B cell (primary cell): ENCODE measurements at regions not wholly inside any gene's neighbourhood (a gene's known extent, or its start where the extent isn't known, plus 50 kb on each side); places are given as distances from the start of the nearest gene placed in this dataset.

Experiments used
- ATAC-seq: fragments of 200-7000 bp; cut with Tn5 transposase; one replicate; pipeline ENCODE4 v1.10.0; 2021; ENCODE audit warnings: low read depth, mild to moderate bottlenecking, moderate number of reproducible peaks, moderate library complexity
- CTCF ChIA-PET: fragments of 350-600 bp; sonication (Branson Sonifier 250); formaldehyde crosslinking; loops from one replicate; lab custom pipeline; 2021; ENCODE audit warnings: antibody characterized with exemption, inconsistent platforms; lab: Charles Lee
- POLR2A ChIA-PET: fragments of 350-600 bp; sonication (Branson Sonifier 250); formaldehyde crosslinking; loops from one replicate; lab custom pipeline; 2021; ENCODE audit warnings: antibody characterized with exemption; lab: Charles Lee
- DNase-seq: peaks from one replicate; pipeline ENCODE4 v3.0.0; 2013
- H2AFZ ChIP-seq: 2 replicates; pipeline ENCODE4 v1.6.1; 2012; ENCODE audit warnings: mild to moderate bottlenecking, low read depth, low read length; ENCODE audit not compliant: insufficient read depth, poor library complexity, severe bottlenecking
- H3K27ac ChIP-seq, 2 donors: 1 replicate in 1 of 2; 2 replicates in 1 of 2; pipeline ENCODE4 v1.5.1; 2012 to 2013; ENCODE audit warnings: low read length in 2 of 2, mild to moderate bottlenecking in 2 of 2, moderate library complexity in 1 of 2
- H3K27me3 ChIP-seq, 4 experiments: fragments of 200-600 bp in 1 of 4; sonication (generic) in 1 of 4; replicated peaks in 1 of 4; 1 replicate in 2 of 4; 2 replicates in 2 of 4; pipeline versions ENCODE4 v1.6.1 to v1.7.0; 2013 to 2016; ENCODE audit warnings: low read length in 3 of 4, mild to moderate bottlenecking in 2 of 4, mixed read lengths in 1 of 4, moderate library complexity in 1 of 4; ENCODE audit not compliant: insufficient read depth in 4 of 4, control insufficient read depth in 3 of 4; ENCODE audit errors: control extremely low read depth in 1 of 4
- H3K36me3 ChIP-seq, 2 experiments: replicated peaks in 1 of 2; 1 replicate in 1 of 2; 2 replicates in 1 of 2; pipeline versions ENCODE4 v1.6.1 to v1.7.1; 2013; ENCODE audit warnings: low read length in 1 of 2; ENCODE audit not compliant: insufficient read depth in 2 of 2, control insufficient read depth in 1 of 2; ENCODE audit errors: control extremely low read depth in 1 of 2, extremely low read depth in 1 of 2
- H3K4me1 ChIP-seq, 2 donors: fragments of 200-600 bp in 1 of 2; sonication (generic) in 1 of 2; 1 replicate in 1 of 2; 2 replicates in 1 of 2; pipeline versions ENCODE4 v1.5.1 to v1.6.1; 2013 to 2017; ENCODE audit warnings: low read length in 2 of 2; ENCODE audit not compliant: control insufficient read depth in 2 of 2, insufficient read depth in 2 of 2
- H3K4me2 ChIP-seq: replicated peaks from 2 replicates; pipeline ENCODE3; 2012; ENCODE audit warnings: mild to moderate bottlenecking, low read depth, low read length; ENCODE audit not compliant: poor library complexity, severe bottlenecking
- H3K4me3 ChIP-seq, 5 experiments: fragments of 200-600 bp in 1 of 5; sonication (generic) in 1 of 5; 1 replicate in 3 of 5; 2 replicates in 2 of 5; pipeline versions ENCODE4 v1.5.1 to v1.7.0; 2011 to 2016; ENCODE audit warnings: low read length in 4 of 5, mild to moderate bottlenecking in 4 of 5, low read depth in 2 of 5, control low read depth in 1 of 5, moderate library complexity in 1 of 5; ENCODE audit not compliant: insufficient read depth in 1 of 5; ENCODE audit errors: control extremely low read depth in 1 of 5, extremely low read depth in 1 of 5
- H3K79me2 ChIP-seq: fragments of 200-600 bp; sonication (generic); one replicate; pipeline ENCODE4 v1.6.0; 2016; ENCODE audit warnings: low read length; ENCODE audit not compliant: control insufficient read depth, insufficient read depth
- H3K9ac ChIP-seq: fragments of 200-600 bp; sonication (generic); 2 replicates; pipeline ENCODE4 v1.6.1; 2017; ENCODE audit warnings: mild to moderate bottlenecking, low read length, moderate library complexity
- H3K9me3 ChIP-seq, 3 donors: one replicate each; pipeline versions ENCODE4 v1.6.1 to v1.7.1; 2013; ENCODE audit warnings: low read length in 2 of 3; ENCODE audit not compliant: control insufficient read depth in 2 of 3, insufficient read depth in 1 of 3; ENCODE audit errors: control extremely low read depth in 1 of 3
- H4K20me1 ChIP-seq: 2 replicates; pipeline ENCODE4 v1.6.0; 2012; ENCODE audit warnings: mild to moderate bottlenecking, low read length; ENCODE audit not compliant: insufficient read depth, control insufficient read depth, poor library complexity, severe bottlenecking
- H3K27ac Mint-ChIP-seq: one replicate; pipeline ENCODE4 v1.8.0; 2021; ENCODE audit warnings: mixed read lengths
- H3K27me3 Mint-ChIP-seq: one replicate; pipeline ENCODE4 v1.8.0; 2021; ENCODE audit warnings: mixed read lengths
- H3K4me1 Mint-ChIP-seq: one replicate; pipeline ENCODE4 v1.8.0; 2021; ENCODE audit warnings: mixed read lengths
- H3K4me3 Mint-ChIP-seq: one replicate; pipeline ENCODE4 v1.8.0; 2021; ENCODE audit warnings: mixed read lengths
- H3K9me3 Mint-ChIP-seq: one replicate; pipeline ENCODE4 v1.8.0; 2022; ENCODE audit warnings: mixed read lengths; ENCODE audit not compliant: insufficient read depth
- CTCF ChIP-seq: fragments of 200-600 bp; IDR thresholded peaks from one replicate; pipeline ENCODE4 v1.8.0; 2022; ENCODE audit warnings: antibody characterized with exemption, mild to moderate bottlenecking
- EZH2 ChIP-seq: IDR thresholded peaks from 2 replicates; pipeline ENCODE4 v1.6.1; 2012; ENCODE audit warnings: borderline replicate concordance, low read depth, mild to moderate bottlenecking, moderate library complexity, low read length; ENCODE audit not compliant: insufficient read depth, poor library complexity, severe bottlenecking
- WGBS: methylation state at CpG from one replicate; pipeline ENCODE4 v1.1.5; 2013; ENCODE audit warnings: missing lambda C conversion rate; ENCODE audit not compliant: insufficient coverage; 5-methylcytosine and 5-hydroxymethylcytosine counted together
- intact Hi-C: fragments of 100-400 bp; cut with micrococcal nuclease; formaldehyde crosslinking; loops from one replicate; pipeline ENCODE4 v1.10.0; 2022

GRCh38 chr3:31137718-31138465 is 243.4 kb upstream of the GADL1 start:
- Histone ChIP-seq H3K36me3 (no peaks in the 10 kb centered on the region), H3K4me1 (no peaks in the 10 kb centered on the region), H3K27ac (no peak overlapping the region), H3K4me3 (no peak overlapping the region), H3K9me3 (no peaks in the 10 kb centered on the region), H4K20me1 (no peaks in the 10 kb centered on the region), H3K9ac (no peak overlapping the region), H3K27me3 (no peaks in the 10 kb centered on the region), H3K4me2 (no peak overlapping the region), H3K79me2 (no peaks in the 10 kb centered on the region), H2AFZ (no peak overlapping the region)
- no CpG with 5 or more reads among the region's 4 CpGs for WGBS
- no peak overlapping the region for H3K4me3 Mint-ChIP-seq
- ATAC-seq (no peak), DNase-seq (no peak)
- ChIA-PET CTCF (interaction anchor here (0.7 kb wide), 3 partner anchors 15 to 1015 kb away, joined by 3 to 5 read pairs (median 4); no protein-coding TSS in a partner anchor), POLR2A (no interaction called here)
- TF ChIP-seq CTCF (no peak), EZH2 (no peak)
- intact Hi-C loops, result no loop called here
- no peaks in the 10 kb centered on the region for H3K4me1 Mint-ChIP-seq
- H3K27ac Mint-ChIP-seq, result no peak overlapping the region
- peaks cover 7% of the 10 kb centered on the region for H3K27me3 Mint-ChIP-seq
- no peaks in the 10 kb centered on the region for H3K9me3 Mint-ChIP-seq

GRCh38 chr3:31140470-31140869 is 246.0 kb upstream of the GADL1 start:
- H3K27me3 Mint-ChIP-seq, result peaks cover 7% of the 10 kb centered on the region
- Histone ChIP-seq H3K9ac (no peak overlapping the region), H4K20me1 (no peaks in the 10 kb centered on the region), H3K36me3 (no peaks in the 10 kb centered on the region), H3K4me2 (no peak overlapping the region), H3K9me3 (no peaks in the 10 kb centered on the region), H3K27me3 (no peaks in the 10 kb centered on the region), H3K4me1 (no peaks in the 10 kb centered on the region), H2AFZ (no peak overlapping the region), H3K27ac (no peak overlapping the region), H3K4me3 (no peak overlapping the region), H3K79me2 (no peaks in the 10 kb centered on the region)
- ATAC-seq (no peak), DNase-seq (no peak)
- ChIA-PET POLR2A (no interaction called here), CTCF (no interaction called here)
- TF ChIP-seq CTCF (no peak), EZH2 (no peak)
- H3K9me3 Mint-ChIP-seq, result no peaks in the 10 kb centered on the region
- H3K27ac Mint-ChIP-seq, result no peak overlapping the region
- no peaks in the 10 kb centered on the region for H3K4me1 Mint-ChIP-seq
- no peak overlapping the region for H3K4me3 Mint-ChIP-seq
- intact Hi-C loops, result no loop called here
